WTC11 (cell line): ENCODE measurements at regions not wholly inside any gene's neighbourhood (a gene's known extent, or its start where the extent isn't known, plus 50 kb on each side); places are given as distances from the start of the nearest gene placed in this dataset.

Experiments
- ATAC-seq: fragments of 200-7000 bp; cut with Tn5 transposase; 2 replicates; pipeline ENCODE4 v1.10.0; 2021; ENCODE audit warnings: mild to moderate bottlenecking, moderate library complexity
- CTCF ChIA-PET: fragments of 300-600 bp; sonication (Branson Sonifier 250); formaldehyde crosslinking; loops from one replicate; lab custom pipeline; 2021; ENCODE audit warnings: antibody characterized with exemption; lab: Charles Lee
- POLR2A ChIA-PET: fragments of 350-600 bp; sonication (Branson Sonifier 250); formaldehyde crosslinking; loops from one replicate; lab custom pipeline; 2021; ENCODE audit warnings: antibody characterized with exemption; lab: Charles Lee
- DNase-seq: peaks from one replicate; pipeline ENCODE4 v3.0.0; 2021; ENCODE audit warnings: low spot score
- H3K27ac Mint-ChIP-seq: 2 replicates; pipeline ENCODE4 v1.8.0; 2021; ENCODE audit warnings: mixed read lengths
- H3K27me3 Mint-ChIP-seq: 2 replicates; pipeline ENCODE4 v1.8.0; 2021; ENCODE audit warnings: low read depth, mild to moderate bottlenecking, moderate library complexity, mixed read lengths
- H3K36me3 Mint-ChIP-seq: 2 replicates; pipeline ENCODE4 v1.8.0; 2021; ENCODE audit warnings: mixed read lengths
- H3K4me1 Mint-ChIP-seq: 2 replicates; pipeline ENCODE4 v1.8.0; 2022; ENCODE audit warnings: mixed read lengths
- H3K4me3 Mint-ChIP-seq: 2 replicates; pipeline ENCODE4 v1.8.0; 2021; ENCODE audit warnings: mild to moderate bottlenecking, moderate library complexity, mixed read lengths
- H3K9me3 Mint-ChIP-seq: 2 replicates; pipeline ENCODE4 v1.8.0; 2021; ENCODE audit warnings: mixed read lengths
- CBFB ChIP-seq: sonication (generic); formaldehyde crosslinking; IDR thresholded peaks from 2 replicates; pipeline ENCODE4 v1.8.1; 2022; ENCODE audit warnings: mild to moderate bottlenecking, low read depth, missing genetic modification reagents
- ELF4 ChIP-seq: sonication (generic); formaldehyde crosslinking; IDR thresholded peaks from 2 replicates; pipeline ENCODE4 v1.8.1; 2022; ENCODE audit warnings: low read depth, mild to moderate bottlenecking, moderate library complexity, missing genetic modification reagents
- NFYB ChIP-seq: sonication (generic); formaldehyde crosslinking; conservative IDR thresholded peaks from 2 replicates; pipeline ENCODE4 v1.8.0; 2022; ENCODE audit warnings: low read depth, missing genetic modification reagents
- PRRX2 ChIP-seq: fragments of 250-450 bp; sonication (Bioruptor Pico); IDR thresholded peaks from 2 replicates; pipeline ENCODE4 v1.8.0; 2021; ENCODE audit warnings: mild to moderate bottlenecking
- RORB ChIP-seq: fragments of 250-450 bp; sonication (Bioruptor Pico); IDR thresholded peaks from 2 replicates; pipeline ENCODE4 v1.9.0; 2021; ENCODE audit warnings: mild to moderate bottlenecking
- SMAD3 ChIP-seq: sonication (generic); formaldehyde crosslinking; IDR thresholded peaks from 2 replicates; pipeline ENCODE4 v1.8.0; 2022; ENCODE audit warnings: missing genetic modification reagents, mild to moderate bottlenecking, borderline replicate concordance
- SMAD4 ChIP-seq: sonication (generic); formaldehyde crosslinking; IDR thresholded peaks from 2 replicates; pipeline ENCODE4 v1.8.0; 2022; ENCODE audit warnings: mild to moderate bottlenecking, missing genetic modification reagents
- SP1 ChIP-seq: sonication (generic); formaldehyde crosslinking; conservative IDR thresholded peaks from 2 replicates; pipeline ENCODE4 v1.8.1; 2022; ENCODE audit warnings: missing genetic modification reagents
- TEAD1 ChIP-seq: sonication (generic); formaldehyde crosslinking; IDR thresholded peaks from 2 replicates; pipeline ENCODE4 v1.8.0; 2022; ENCODE audit warnings: mild to moderate bottlenecking, missing genetic modification reagents
- ZBTB21 ChIP-seq: sonication (generic); formaldehyde crosslinking; IDR thresholded peaks from 2 replicates; pipeline ENCODE4 v1.8.1; 2023; ENCODE audit warnings: mild to moderate bottlenecking, missing genetic modification reagents, borderline replicate concordance
- ZNF121 ChIP-seq: sonication (generic); formaldehyde crosslinking; IDR thresholded peaks from 2 replicates; pipeline ENCODE4 v1.8.0; 2023; ENCODE audit warnings: missing genetic modification reagents
- ZNF396 ChIP-seq: fragments of 250-450 bp; sonication (Bioruptor Pico); IDR thresholded peaks from 2 replicates; pipeline ENCODE4 v1.8.0; 2021; ENCODE audit warnings: mild to moderate bottlenecking, moderate library complexity, borderline replicate concordance
- TF ChIP-seq, protein P1 (sequence below): sonication (generic); formaldehyde crosslinking; IDR thresholded peaks from 2 replicates; pipeline ENCODE4 v1.8.0; 2022; ENCODE audit warnings: mild to moderate bottlenecking, missing genetic modification reagents
- TF ChIP-seq, protein P2 (sequence below): sonication (generic); formaldehyde crosslinking; IDR thresholded peaks from 2 replicates; pipeline ENCODE4 v1.8.1; 2023; ENCODE audit warnings: mild to moderate bottlenecking, missing genetic modification reagents, moderate library complexity
- TF ChIP-seq, protein P3 (sequence below): fragments of 250-450 bp; sonication (Bioruptor Pico); IDR thresholded peaks from 2 replicates; pipeline ENCODE4 v1.9.0; 2021; ENCODE audit warnings: moderate library complexity, mild to moderate bottlenecking, inconsistent platforms, borderline replicate concordance
- TF ChIP-seq, protein P4 (sequence below): sonication (generic); formaldehyde crosslinking; IDR thresholded peaks from 2 replicates; pipeline ENCODE4 v1.8.0; 2022; ENCODE audit warnings: missing genetic modification reagents
- TF ChIP-seq, protein P5 (sequence below): sonication (generic); formaldehyde crosslinking; IDR thresholded peaks from 2 replicates; pipeline ENCODE4 v1.8.1; 2023; ENCODE audit warnings: mild to moderate bottlenecking, missing genetic modification reagents, moderate library complexity
- TF ChIP-seq, protein P6 (sequence below): sonication (generic); formaldehyde crosslinking; IDR thresholded peaks from 2 replicates; pipeline ENCODE4 v1.8.1; 2022; ENCODE audit warnings: mild to moderate bottlenecking, missing genetic modification reagents, moderate library complexity, borderline replicate concordance
- TF ChIP-seq, protein P7 (sequence below): fragments of 250-450 bp; sonication (Bioruptor Pico); IDR thresholded peaks from 2 replicates; pipeline ENCODE4 v1.9.0; 2021; ENCODE audit warnings: mild to moderate bottlenecking
- TF ChIP-seq, protein P8 (sequence below): fragments of 250-450 bp; sonication (Bioruptor Pico); IDR thresholded peaks from 2 replicates; pipeline ENCODE4 v2.1.2; 2022; ENCODE audit warnings: mild to moderate bottlenecking, moderate library complexity
- TF ChIP-seq, protein P9 (sequence below): sonication (generic); formaldehyde crosslinking; IDR thresholded peaks from 2 replicates; pipeline ENCODE4 v1.8.0; 2022; ENCODE audit warnings: mild to moderate bottlenecking, missing genetic modification reagents
- TF ChIP-seq, protein P10 (sequence below): sonication (generic); formaldehyde crosslinking; IDR thresholded peaks from 2 replicates; pipeline ENCODE4 v1.8.1; 2022; ENCODE audit warnings: low read depth, mild to moderate bottlenecking, moderate library complexity, missing genetic modification reagents, borderline replicate concordance

DNA sequence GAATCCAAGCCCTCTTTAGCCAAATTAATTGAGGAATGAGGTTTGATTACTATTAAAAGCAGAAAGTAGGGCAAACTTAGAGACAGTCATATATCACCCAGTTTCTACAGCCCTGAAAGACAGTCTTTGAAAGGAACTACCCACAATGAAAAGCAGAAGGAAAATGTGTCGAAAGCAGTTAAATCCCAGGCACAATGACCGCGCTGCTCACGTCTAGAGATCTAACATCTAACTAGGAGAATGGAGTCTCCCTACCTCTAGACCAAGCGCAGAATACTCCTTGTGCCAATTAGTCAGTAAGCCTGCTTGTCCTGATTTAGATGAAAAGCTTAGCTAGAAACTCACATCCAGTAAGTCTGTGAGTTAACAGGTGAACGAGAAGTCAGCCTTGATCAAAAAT, 350.0 kb downstream of the FGFR2 start:
- peaks cover 8% of the 10 kb centered on the region for H3K4me1 Mint-ChIP-seq
- no peaks in the 10 kb centered on the region for H3K36me3 Mint-ChIP-seq
- DNase-seq (no peak), ATAC-seq (no peak)
- TF ChIP-seq, protein P1, sequence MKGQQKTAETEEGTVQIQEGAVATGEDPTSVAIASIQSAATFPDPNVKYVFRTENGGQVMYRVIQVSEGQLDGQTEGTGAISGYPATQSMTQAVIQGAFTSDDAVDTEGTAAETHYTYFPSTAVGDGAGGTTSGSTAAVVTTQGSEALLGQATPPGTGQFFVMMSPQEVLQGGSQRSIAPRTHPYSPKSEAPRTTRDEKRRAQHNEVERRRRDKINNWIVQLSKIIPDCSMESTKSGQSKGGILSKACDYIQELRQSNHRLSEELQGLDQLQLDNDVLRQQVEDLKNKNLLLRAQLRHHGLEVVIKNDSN (CRISPR knock-in tag): no peak
- TF ChIP-seq, protein P2, sequence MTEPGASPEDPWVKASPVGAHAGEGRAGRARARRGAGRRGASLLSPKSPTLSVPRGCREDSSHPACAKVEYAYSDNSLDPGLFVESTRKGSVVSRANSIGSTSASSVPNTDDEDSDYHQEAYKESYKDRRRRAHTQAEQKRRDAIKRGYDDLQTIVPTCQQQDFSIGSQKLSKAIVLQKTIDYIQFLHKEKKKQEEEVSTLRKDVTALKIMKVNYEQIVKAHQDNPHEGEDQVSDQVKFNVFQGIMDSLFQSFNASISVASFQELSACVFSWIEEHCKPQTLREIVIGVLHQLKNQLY (CRISPR knock-in tag): no peak
- TF ChIP-seq NFYB (CRISPR knock-in tag) (no peak), RORB (no peak), ZNF396 (no peak), SMAD4 (CRISPR knock-in tag) (no peak)
- TF ChIP-seq, protein P3, sequence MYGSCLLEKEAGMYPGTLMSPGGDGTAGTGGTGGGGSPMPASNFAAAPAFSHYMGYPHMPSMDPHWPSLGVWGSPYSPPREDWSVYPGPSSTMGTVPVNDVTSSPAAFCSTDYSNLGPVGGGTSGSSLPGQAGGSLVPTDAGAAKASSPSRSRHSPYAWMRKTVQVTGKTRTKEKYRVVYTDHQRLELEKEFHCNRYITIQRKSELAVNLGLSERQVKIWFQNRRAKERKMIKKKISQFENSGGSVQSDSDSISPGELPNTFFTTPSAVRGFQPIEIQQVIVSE (CRISPR knock-in tag): no peak
- TF ChIP-seq, protein P4, sequence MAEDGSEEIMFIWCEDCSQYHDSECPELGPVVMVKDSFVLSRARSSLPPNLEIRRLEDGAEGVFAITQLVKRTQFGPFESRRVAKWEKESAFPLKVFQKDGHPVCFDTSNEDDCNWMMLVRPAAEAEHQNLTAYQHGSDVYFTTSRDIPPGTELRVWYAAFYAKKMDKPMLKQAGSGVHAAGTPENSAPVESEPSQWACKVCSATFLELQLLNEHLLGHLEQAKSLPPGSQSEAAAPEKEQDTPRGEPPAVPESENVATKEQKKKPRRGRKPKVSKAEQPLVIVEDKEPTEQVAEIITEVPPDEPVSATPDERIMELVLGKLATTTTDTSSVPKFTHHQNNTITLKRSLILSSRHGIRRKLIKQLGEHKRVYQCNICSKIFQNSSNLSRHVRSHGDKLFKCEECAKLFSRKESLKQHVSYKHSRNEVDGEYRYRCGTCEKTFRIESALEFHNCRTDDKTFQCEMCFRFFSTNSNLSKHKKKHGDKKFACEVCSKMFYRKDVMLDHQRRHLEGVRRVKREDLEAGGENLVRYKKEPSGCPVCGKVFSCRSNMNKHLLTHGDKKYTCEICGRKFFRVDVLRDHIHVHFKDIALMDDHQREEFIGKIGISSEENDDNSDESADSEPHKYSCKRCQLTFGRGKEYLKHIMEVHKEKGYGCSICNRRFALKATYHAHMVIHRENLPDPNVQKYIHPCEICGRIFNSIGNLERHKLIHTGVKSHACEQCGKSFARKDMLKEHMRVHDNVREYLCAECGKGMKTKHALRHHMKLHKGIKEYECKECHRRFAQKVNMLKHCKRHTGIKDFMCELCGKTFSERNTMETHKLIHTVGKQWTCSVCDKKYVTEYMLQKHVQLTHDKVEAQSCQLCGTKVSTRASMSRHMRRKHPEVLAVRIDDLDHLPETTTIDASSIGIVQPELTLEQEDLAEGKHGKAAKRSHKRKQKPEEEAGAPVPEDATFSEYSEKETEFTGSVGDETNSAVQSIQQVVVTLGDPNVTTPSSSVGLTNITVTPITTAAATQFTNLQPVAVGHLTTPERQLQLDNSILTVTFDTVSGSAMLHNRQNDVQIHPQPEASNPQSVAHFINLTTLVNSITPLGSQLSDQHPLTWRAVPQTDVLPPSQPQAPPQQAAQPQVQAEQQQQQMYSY: no peak
- TF ChIP-seq, protein P5, sequence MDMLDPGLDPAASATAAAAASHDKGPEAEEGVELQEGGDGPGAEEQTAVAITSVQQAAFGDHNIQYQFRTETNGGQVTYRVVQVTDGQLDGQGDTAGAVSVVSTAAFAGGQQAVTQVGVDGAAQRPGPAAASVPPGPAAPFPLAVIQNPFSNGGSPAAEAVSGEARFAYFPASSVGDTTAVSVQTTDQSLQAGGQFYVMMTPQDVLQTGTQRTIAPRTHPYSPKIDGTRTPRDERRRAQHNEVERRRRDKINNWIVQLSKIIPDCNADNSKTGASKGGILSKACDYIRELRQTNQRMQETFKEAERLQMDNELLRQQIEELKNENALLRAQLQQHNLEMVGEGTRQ: no peak
- TF ChIP-seq, protein P6, sequence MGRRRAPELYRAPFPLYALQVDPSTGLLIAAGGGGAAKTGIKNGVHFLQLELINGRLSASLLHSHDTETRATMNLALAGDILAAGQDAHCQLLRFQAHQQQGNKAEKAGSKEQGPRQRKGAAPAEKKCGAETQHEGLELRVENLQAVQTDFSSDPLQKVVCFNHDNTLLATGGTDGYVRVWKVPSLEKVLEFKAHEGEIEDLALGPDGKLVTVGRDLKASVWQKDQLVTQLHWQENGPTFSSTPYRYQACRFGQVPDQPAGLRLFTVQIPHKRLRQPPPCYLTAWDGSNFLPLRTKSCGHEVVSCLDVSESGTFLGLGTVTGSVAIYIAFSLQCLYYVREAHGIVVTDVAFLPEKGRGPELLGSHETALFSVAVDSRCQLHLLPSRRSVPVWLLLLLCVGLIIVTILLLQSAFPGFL (CRISPR knock-in tag): no peak
- TF ChIP-seq, protein P7, sequence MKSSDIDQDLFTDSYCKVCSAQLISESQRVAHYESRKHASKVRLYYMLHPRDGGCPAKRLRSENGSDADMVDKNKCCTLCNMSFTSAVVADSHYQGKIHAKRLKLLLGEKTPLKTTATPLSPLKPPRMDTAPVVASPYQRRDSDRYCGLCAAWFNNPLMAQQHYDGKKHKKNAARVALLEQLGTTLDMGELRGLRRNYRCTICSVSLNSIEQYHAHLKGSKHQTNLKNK: no peak
- H3K4me3 Mint-ChIP-seq: no peak overlapping the region
- CTCF ChIA-PET: no interaction called here
- H3K27ac Mint-ChIP-seq: no peak overlapping the region
- no peaks in the 10 kb centered on the region for H3K9me3 Mint-ChIP-seq
- POLR2A ChIA-PET: no interaction called here
- no peaks in the 10 kb centered on the region; the same call in 1 of the 2 replicates for H3K27me3 Mint-ChIP-seq

DNA sequence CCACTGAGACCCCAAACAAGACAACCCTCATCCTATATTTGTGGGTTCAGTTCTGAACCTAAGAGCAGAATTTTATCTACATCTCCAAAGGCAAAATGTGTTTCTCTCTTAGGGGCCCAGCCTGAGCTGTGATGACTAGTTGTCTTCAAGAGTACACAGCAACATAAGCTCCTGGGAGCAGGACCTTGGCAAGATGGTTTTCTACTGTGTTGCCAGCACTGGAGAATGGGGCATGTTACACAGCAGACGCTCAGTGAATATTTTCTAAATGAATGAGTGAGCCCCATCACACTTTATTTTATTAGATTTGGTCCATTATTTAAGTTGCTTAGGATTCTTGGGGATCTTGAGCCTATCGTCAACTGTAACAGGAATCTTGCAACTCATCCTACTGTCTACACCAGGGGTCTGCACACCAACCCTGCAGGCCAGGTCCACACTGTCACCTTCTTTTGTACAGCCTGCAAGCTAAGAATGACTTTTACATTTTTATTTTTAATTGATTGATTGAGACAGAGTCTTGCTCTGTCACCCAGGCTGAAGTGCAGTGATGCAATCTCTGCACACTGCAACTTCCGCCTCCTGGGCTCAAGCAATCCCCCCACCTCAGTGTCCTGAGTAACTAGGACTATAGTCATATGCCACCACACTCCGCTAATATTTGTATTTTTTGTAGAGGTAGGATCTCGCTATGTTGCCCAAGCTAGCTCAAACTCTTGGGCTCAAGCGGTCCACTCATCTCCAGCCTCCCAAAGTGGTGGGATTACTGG, 347.1 kb downstream of the FGFR2 start:
- POLR2A ChIA-PET: no interaction called here
- Mint-ChIP-seq H3K9me3 (no peaks in the 10 kb centered on the region), H3K4me1 (no peaks in the 10 kb centered on the region)
- TF ChIP-seq, protein P8, sequence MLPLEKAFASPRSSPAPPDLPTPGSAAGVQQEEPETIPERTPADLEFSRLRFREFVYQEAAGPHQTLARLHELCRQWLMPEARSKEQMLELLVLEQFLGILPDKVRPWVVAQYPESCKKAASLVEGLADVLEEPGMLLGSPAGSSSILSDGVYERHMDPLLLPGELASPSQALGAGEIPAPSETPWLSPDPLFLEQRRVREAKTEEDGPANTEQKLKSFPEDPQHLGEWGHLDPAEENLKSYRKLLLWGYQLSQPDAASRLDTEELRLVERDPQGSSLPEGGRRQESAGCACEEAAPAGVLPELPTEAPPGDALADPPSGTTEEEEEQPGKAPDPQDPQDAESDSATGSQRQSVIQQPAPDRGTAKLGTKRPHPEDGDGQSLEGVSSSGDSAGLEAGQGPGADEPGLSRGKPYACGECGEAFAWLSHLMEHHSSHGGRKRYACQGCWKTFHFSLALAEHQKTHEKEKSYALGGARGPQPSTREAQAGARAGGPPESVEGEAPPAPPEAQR: no peak
- TF ChIP-seq ZNF121 (CRISPR knock-in tag): no peak
- TF ChIP-seq PRRX2: no peak
- no peak for TF ChIP-seq CBFB (CRISPR knock-in tag)
- no peak for TF ChIP-seq SMAD3 (CRISPR knock-in tag)
- no peak for TF ChIP-seq ELF4 (CRISPR knock-in tag)
- TF ChIP-seq SMAD4 (CRISPR knock-in tag): no peak
- no peak for TF ChIP-seq ZBTB21 (CRISPR knock-in tag)
- no peak for TF ChIP-seq TEAD1 (CRISPR knock-in tag)
- TF ChIP-seq SP1 (CRISPR knock-in tag): no peak
- TF ChIP-seq, protein P9, sequence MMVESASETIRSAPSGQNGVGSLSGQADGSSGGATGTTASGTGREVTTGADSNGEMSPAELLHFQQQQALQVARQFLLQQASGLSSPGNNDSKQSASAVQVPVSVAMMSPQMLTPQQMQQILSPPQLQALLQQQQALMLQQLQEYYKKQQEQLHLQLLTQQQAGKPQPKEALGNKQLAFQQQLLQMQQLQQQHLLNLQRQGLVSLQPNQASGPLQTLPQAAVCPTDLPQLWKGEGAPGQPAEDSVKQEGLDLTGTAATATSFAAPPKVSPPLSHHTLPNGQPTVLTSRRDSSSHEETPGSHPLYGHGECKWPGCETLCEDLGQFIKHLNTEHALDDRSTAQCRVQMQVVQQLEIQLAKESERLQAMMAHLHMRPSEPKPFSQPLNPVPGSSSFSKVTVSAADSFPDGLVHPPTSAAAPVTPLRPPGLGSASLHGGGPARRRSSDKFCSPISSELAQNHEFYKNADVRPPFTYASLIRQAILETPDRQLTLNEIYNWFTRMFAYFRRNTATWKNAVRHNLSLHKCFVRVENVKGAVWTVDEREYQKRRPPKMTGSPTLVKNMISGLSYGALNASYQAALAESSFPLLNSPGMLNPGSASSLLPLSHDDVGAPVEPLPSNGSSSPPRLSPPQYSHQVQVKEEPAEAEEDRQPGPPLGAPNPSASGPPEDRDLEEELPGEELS (CRISPR knock-in tag): no peak
- TF ChIP-seq, protein P10, sequence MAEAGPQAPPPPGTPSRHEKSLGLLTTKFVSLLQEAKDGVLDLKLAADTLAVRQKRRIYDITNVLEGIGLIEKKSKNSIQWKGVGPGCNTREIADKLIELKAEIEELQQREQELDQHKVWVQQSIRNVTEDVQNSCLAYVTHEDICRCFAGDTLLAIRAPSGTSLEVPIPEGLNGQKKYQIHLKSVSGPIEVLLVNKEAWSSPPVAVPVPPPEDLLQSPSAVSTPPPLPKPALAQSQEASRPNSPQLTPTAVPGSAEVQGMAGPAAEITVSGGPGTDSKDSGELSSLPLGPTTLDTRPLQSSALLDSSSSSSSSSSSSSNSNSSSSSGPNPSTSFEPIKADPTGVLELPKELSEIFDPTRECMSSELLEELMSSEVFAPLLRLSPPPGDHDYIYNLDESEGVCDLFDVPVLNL (CRISPR knock-in tag): no peak

More for the DNA sequence above, 347.1 kb downstream of the FGFR2 start:
- ATAC-seq (no peak), DNase-seq (no peak)
- Mint-ChIP-seq H3K4me3 (no peak overlapping the region), H3K27ac (no peak overlapping the region), H3K36me3 (no peaks in the 10 kb centered on the region), H3K27me3 (no peaks in the 10 kb centered on the region; the same call in 1 of the 2 replicates)
- CTCF ChIA-PET: no interaction called here
